GM13977 (cell line): ENCODE measurements at regions not wholly inside any gene's neighbourhood (a gene's known extent, or its start where the extent isn't known, plus 50 kb on each side); places are given as distances from the start of the nearest gene placed in this dataset.

Experiments used
- DNase-seq: peaks from one replicate; pipeline ENCODE4 v3.0.0; 2012; ENCODE audit warnings: low spot score
- CTCF ChIP-seq: IDR thresholded peaks from 2 replicates; pipeline ENCODE4 v1.5.1; 2012; ENCODE audit warnings: mild to moderate bottlenecking, control low read depth; ENCODE audit not compliant: insufficient read depth; ENCODE audit errors: extremely low read depth, missing control alignments
- in situ Hi-C: fragments of 300-500 bp; cut with MboI; formaldehyde crosslinking; loops from one replicate; pipeline ENCODE4 v1.12.0; 2022; ENCODE audit warnings: low sequenced_read_pairs, low pct_unique_long_range_greater_than_20kb, mixed read lengths, inconsistent platforms; ENCODE audit not compliant: unreplicated experiment

- TF ChIP-seq CTCF = no peak
- in situ Hi-C loops = no loop called here
- DNase-seq = no peak
Measured at GRCh38 chr6:167502471-167502870, 177.6 kb downstream of the TTLL2 start.

GRCh38 chr6:167504385-167504961, 179.6 kb downstream of the TTLL2 start:
- in situ Hi-C loops = no loop called here
- TF ChIP-seq CTCF = no peak
- DNase-seq = no peak

- DNase-seq = no peak
- TF ChIP-seq CTCF = no peak
- in situ Hi-C loops = no loop called here
Measured at GRCh38 chr6:167505199-167505598, 180.3 kb downstream of the TTLL2 start.

- no peak for DNase-seq
- TF ChIP-seq CTCF = no peak
- in situ Hi-C loops = no loop called here
Measured at GRCh38 chr6:167505782-167506181, 180.9 kb downstream of the TTLL2 start.

GRCh38 chr6:167506443-167507301, 181.8 kb downstream of the TTLL2 start:
- DNase-seq = no peak
- in situ Hi-C loops = no loop called here
- no peak for TF ChIP-seq CTCF

- in situ Hi-C loops = no loop called here
- no peak for TF ChIP-seq CTCF
- no peak for DNase-seq
Measured at GRCh38 chr6:167507376-167507945, 182.6 kb downstream of the TTLL2 start.
